ENCODE measurements at regions not wholly inside any gene's neighbourhood (a gene's known extent, or its start where the extent isn't known, plus 50 kb on each side); places are given as distances from the start of the nearest gene placed in this dataset.

- H3K27ac Mint-ChIP-seq: no peak overlapping the region
- peaks cover 0 to 1% of the 10 kb centered on the region in 2 donors for H3K9me3 Mint-ChIP-seq
- DNase-seq: no peak
- no peaks in the 10 kb centered on the region for H3K36me3 Mint-ChIP-seq (ENCODE audit: insufficient read depth in 2 of 2)
- H3K4me1 Mint-ChIP-seq (ENCODE audit: low read depth): peaks cover 6% of the 10 kb centered on the region
- peaks cover 49% of the 10 kb centered on the region for H3K27me3 Mint-ChIP-seq (ENCODE audit: low read depth)
- H3K4me3 Mint-ChIP-seq: no peak overlapping the region
- ATAC-seq (replicated peaks in 1 of 2): no peak
These were observed 183.0 kb downstream of the ABHD5 start for GRCh38 chr3:43873723-43874122.

GRCh38 chr3:43874290-43874689 lies 183.6 kb downstream of the ABHD5 start:
- Mint-ChIP-seq H3K36me3 (ENCODE audit: insufficient read depth in 2 of 2) (no peaks in the 10 kb centered on the region), H3K4me3 (no peak overlapping the region), H3K27ac (no peak overlapping the region), H3K27me3 (ENCODE audit: low read depth) (peaks cover 44% of the 10 kb centered on the region), H3K9me3 (peaks cover 0 to 1% of the 10 kb centered on the region in 2 donors), H3K4me1 (ENCODE audit: low read depth) (peaks cover 6% of the 10 kb centered on the region)
- ATAC-seq (replicated peaks in 1 of 2) (no peak), DNase-seq (no peak)

GRCh38 chr3:43874731-43875130 lies 184.0 kb downstream of the ABHD5 start:
- H3K27me3 Mint-ChIP-seq (ENCODE audit: low read depth): peaks cover 39% of the 10 kb centered on the region
- DNase-seq (no peak), ATAC-seq (replicated peaks in 1 of 2) (no peak)
- no peak overlapping the region for H3K27ac Mint-ChIP-seq
- H3K4me3 Mint-ChIP-seq: no peak overlapping the region
- no peaks in the 10 kb centered on the region for H3K36me3 Mint-ChIP-seq (ENCODE audit: insufficient read depth in 2 of 2)
- peaks cover 0 to 1% of the 10 kb centered on the region in 2 donors for H3K9me3 Mint-ChIP-seq
- H3K4me1 Mint-ChIP-seq (ENCODE audit: low read depth): peaks cover 6% of the 10 kb centered on the region

DNA sequence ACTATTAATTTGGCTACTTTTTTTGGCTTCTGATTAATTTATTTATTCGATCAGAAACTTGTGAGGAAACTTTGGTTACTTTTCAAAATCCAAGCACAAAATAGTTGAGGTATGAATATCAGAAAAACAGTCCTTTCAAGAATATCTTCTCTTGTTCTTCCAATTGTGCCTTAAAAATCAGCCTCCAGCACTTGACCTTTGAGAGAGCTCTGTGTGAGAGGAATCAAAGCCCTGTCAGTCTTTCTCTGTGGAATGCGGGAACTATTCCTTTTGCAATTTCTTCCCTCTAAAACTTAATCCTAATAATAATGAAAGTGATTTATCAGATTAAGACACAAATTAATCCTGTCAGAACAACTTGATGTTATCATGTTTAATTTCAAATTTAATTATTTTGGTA lies 185.9 kb downstream of the ABHD5 start:
- Mint-ChIP-seq H3K4me3 (no peak overlapping the region), H3K36me3 (ENCODE audit: insufficient read depth in 2 of 2) (no peaks in the 10 kb centered on the region), H3K9me3 (peaks cover 0 to 1% of the 10 kb centered on the region in 2 donors), H3K27ac (no peak overlapping the region), H3K27me3 (ENCODE audit: low read depth) (peaks cover 24% of the 10 kb centered on the region), H3K4me1 (ENCODE audit: low read depth) (peaks cover 6% of the 10 kb centered on the region)
- ATAC-seq (replicated peaks in 1 of 2) (no peak), DNase-seq (no peak)

DNA sequence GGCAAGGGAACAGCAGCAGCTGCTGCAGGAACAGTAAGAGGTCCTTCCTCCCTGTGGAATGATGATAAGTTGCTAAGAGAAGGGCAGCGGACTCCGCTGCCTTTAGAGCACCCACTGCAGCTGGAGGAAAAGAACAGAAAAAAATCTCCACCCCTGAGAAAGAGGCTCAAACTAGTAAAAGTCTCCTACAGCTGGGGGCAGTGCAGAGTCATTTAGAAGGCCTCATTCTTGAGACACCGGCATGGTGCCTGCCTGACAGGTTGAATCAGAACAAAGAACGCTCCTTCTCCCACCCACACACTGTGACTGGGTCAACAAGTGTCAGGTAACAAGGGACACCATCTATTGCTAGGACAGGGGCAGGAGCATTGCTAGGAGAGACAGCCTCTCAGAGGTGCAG lies 188.4 kb downstream of the ABHD5 start:
- no peak overlapping the region for H3K4me3 Mint-ChIP-seq
- no peaks in the 10 kb centered on the region for H3K36me3 Mint-ChIP-seq (ENCODE audit: insufficient read depth in 2 of 2)
- H3K4me1 Mint-ChIP-seq (ENCODE audit: low read depth): no peaks in the 10 kb centered on the region
- peak; percentile 8 to 9 for DNase-seq
- H3K27me3 Mint-ChIP-seq (ENCODE audit: low read depth): peaks cover 7% of the 10 kb centered on the region
- no peak overlapping the region for H3K27ac Mint-ChIP-seq
- ATAC-seq (replicated peaks in 1 of 2): peak in 1 of 2 donors; percentile 47
- H3K9me3 Mint-ChIP-seq: no peaks in the 10 kb centered on the region

DNA sequence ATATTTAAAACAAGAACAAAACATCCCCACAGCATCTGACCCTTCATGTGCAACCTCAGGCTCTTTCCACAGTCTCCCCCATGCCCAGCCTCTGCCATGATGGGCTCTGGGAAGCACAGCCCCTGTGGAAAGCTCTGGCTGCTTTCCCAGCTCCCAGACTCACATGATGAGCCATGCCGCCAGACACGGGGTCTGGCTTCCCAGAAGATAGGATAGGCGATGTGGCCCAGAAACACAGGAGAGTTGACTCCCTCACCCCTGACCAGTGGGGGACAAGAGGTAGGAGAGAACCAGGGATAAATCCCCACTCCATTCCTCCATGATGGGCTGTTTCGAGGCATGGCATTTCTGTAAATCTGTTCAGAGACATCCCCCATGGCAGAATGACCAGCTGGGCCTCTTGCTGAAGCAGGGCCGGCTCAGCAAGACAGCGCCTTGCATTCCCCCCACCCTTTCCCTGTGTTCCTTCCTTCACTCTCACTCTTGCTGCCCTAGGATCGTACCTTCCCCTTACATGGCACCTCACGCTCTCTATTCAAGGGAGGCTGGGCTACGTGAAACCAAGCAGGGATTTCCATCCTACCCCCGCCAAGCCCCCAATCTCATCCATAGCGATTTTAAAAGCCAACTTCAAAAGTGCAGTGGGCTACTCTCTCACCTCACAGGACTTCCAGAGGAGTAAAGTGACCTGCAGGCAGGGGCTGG lies 192.4 kb downstream of the ABHD5 start:
- DNase-seq (no peak), ATAC-seq (replicated peaks in 1 of 2) (no peak)
- Mint-ChIP-seq H3K36me3 (ENCODE audit: insufficient read depth in 2 of 2) (no peaks in the 10 kb centered on the region), H3K27me3 (ENCODE audit: low read depth) (peaks cover 19% of the 10 kb centered on the region), H3K4me3 (no peak overlapping the region), H3K9me3 (no peaks in the 10 kb centered on the region), H3K4me1 (ENCODE audit: low read depth) (no peaks in the 10 kb centered on the region), H3K27ac (no peak overlapping the region)

- no peaks in the 10 kb centered on the region for H3K36me3 Mint-ChIP-seq (ENCODE audit: insufficient read depth in 2 of 2)
- DNase-seq (no peak), ATAC-seq (replicated peaks in 1 of 2) (no peak)
- no peak overlapping the region for H3K27ac Mint-ChIP-seq
- H3K4me1 Mint-ChIP-seq (ENCODE audit: low read depth): no peaks in the 10 kb centered on the region
- H3K4me3 Mint-ChIP-seq: no peak overlapping the region
- H3K27me3 Mint-ChIP-seq (ENCODE audit: low read depth): peaks cover 19% of the 10 kb centered on the region
- H3K9me3 Mint-ChIP-seq: no peaks in the 10 kb centered on the region
These were observed 193.1 kb downstream of the ABHD5 start for GRCh38 chr3:43883729-43884396.

DNA sequence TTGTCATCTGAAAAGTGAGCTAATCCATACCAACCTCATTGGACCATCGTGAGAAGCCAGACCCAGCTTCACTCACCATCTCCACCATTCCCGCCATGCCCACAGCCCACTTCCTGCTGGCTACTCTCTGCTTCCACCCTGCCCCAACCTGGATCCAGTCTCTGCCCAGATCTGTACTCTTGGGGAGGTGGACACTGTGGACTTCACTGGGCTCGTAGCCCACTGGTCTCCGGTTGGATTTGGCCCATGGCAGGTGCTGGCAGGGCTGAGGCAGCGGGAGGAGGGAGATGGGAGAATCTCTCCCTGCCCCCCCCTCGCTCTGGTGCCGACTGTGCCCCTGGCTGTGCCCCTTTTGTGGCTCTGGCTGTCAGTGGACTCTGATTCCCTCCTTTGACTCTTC lies 193.8 kb downstream of the ABHD5 start:
- Mint-ChIP-seq H3K27ac (no peak overlapping the region), H3K36me3 (ENCODE audit: insufficient read depth in 2 of 2) (no peaks in the 10 kb centered on the region), H3K4me1 (ENCODE audit: low read depth) (no peaks in the 10 kb centered on the region), H3K27me3 (ENCODE audit: low read depth) (peaks cover 19% of the 10 kb centered on the region), H3K9me3 (no peaks in the 10 kb centered on the region), H3K4me3 (no peak overlapping the region)
- DNase-seq (no peak), ATAC-seq (replicated peaks in 1 of 2) (no peak)

DNA sequence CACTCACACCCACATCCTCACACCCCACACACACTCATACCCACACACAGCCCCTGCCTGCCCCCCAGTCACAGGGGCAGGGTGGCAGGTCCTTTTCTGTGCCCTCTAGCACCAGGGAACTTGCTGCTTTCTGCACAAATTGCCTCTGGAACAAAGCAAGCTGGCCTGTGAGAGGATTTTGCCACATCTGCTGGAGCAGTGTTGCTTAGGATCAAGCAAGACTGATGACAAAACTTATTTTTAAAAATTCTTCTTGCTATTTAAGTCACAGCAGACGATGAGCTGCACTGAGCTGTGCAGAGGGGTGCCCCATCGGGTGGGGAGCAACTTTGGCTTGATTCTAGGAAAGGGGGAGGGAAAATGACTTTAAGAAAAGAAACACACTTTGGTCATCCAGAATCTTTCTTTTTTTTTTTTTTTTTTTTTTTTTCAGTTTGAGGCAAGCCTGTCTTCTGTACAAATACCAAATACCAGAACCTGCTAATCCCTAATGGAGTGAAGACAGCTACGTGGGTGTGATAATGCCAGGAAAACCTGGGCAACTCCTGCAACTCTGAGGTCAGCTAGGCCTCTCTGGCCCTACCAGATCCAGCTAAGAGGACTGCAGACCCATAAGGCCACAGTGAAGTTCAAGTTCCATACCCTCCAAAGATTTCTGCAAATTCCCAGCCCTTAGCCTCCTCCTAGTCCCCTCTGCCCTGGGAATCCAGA lies 195.3 kb downstream of the ABHD5 start:
- no peak for ATAC-seq (replicated peaks in 1 of 2)
- peaks cover 19% of the 10 kb centered on the region for H3K27me3 Mint-ChIP-seq (ENCODE audit: low read depth)
- no peaks in the 10 kb centered on the region for H3K36me3 Mint-ChIP-seq (ENCODE audit: insufficient read depth in 2 of 2)
- no peak overlapping the region for H3K27ac Mint-ChIP-seq
- no peak for DNase-seq
- H3K4me3 Mint-ChIP-seq: no peak overlapping the region
- no peaks in the 10 kb centered on the region for H3K9me3 Mint-ChIP-seq
- H3K4me1 Mint-ChIP-seq (ENCODE audit: low read depth): no peaks in the 10 kb centered on the region

GRCh38 chr3:43892061-43892460 lies 201.3 kb downstream of the ABHD5 start:
- Mint-ChIP-seq H3K27ac (no peak overlapping the region), H3K27me3 (ENCODE audit: low read depth) (peaks cover 50% of the 10 kb centered on the region), H3K36me3 (ENCODE audit: insufficient read depth in 2 of 2) (no peaks in the 10 kb centered on the region), H3K4me3 (no peak overlapping the region), H3K4me1 (ENCODE audit: low read depth) (peaks cover 4% of the 10 kb centered on the region), H3K9me3 (no peaks in the 10 kb centered on the region)
- DNase-seq (no peak), ATAC-seq (replicated peaks in 1 of 2) (no peak)

- Mint-ChIP-seq H3K27ac (no peak overlapping the region), H3K36me3 (ENCODE audit: insufficient read depth in 2 of 2) (no peaks in the 10 kb centered on the region), H3K9me3 (no peaks in the 10 kb centered on the region), H3K4me3 (no peak overlapping the region), H3K27me3 (ENCODE audit: low read depth) (peaks cover 48% of the 10 kb centered on the region), H3K4me1 (ENCODE audit: low read depth) (peaks cover 4% of the 10 kb centered on the region)
- ATAC-seq (replicated peaks in 1 of 2): no peak
- DNase-seq: no peak
These were observed 201.8 kb downstream of the ABHD5 start for GRCh38 chr3:43892526-43892925.

DNA sequence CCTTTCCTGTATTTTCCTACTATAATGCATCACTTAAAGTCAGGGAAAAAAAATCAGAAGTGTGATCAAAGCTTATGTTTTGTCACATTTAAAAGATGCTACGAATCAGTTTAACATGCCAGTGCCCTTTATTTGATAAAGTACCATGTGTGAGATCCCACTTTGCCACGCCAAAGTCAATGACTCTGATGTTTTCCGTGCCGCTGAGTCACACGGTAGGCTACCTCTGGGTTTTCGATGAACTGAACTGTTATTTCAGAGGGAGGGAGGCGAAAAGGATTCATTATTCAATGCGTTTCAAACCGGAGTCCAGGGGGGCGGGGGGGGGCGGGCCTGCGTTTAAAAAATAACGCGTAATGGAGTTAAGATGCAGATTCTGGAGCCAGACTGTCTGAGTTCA lies 203.0 kb downstream of the ABHD5 start:
- Mint-ChIP-seq H3K4me1 (ENCODE audit: low read depth) (peaks cover 4% of the 10 kb centered on the region), H3K4me3 (peak overlapping the region; percentile 83 to 87), H3K36me3 (ENCODE audit: insufficient read depth in 2 of 2) (no peaks in the 10 kb centered on the region), H3K27me3 (ENCODE audit: low read depth) (peaks cover 51% of the 10 kb centered on the region), H3K27ac (no peak overlapping the region), H3K9me3 (no peaks in the 10 kb centered on the region)
- DNase-seq (peak in 1 of 2 donors; percentile 4), ATAC-seq (replicated peaks in 1 of 2) (peak; percentile 7 to 22)

All from activated T-cell treated with anti-CD3 and anti-CD28 coated beads, Interleukin-2, amount 50 U/mL, for 72 hours (primary cell).